ENCODE measurements at regions not wholly inside any gene's neighbourhood (a gene's known extent, or its start where the extent isn't known, plus 50 kb on each side); places are given as distances from the start of the nearest gene placed in this dataset.

DNA sequence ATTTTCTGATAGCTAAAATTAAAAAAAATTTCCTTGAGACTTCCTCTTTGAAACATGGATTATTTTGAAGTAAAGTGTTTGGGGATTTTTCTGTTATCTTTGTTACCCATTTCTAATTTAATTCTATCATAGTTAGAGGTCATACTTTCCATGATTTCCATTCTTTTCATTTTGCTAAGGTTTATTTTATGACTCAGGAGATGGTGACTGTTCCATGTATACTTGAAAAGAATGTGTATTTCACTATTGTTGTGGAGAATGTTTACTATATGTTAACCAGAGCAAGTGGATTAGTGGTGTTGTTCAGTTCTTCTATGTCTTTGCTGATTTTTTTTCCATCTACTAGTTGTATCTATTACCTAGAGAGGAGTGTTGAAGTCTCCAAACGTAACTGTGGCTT lies 250.5 kb upstream of the PELI2 start:
- intact Hi-C loops (cut with DNase I): no loop called here
- ATAC-seq (no peak), DNase-seq (ENCODE audit: low spot score) (no peak)

DNA sequence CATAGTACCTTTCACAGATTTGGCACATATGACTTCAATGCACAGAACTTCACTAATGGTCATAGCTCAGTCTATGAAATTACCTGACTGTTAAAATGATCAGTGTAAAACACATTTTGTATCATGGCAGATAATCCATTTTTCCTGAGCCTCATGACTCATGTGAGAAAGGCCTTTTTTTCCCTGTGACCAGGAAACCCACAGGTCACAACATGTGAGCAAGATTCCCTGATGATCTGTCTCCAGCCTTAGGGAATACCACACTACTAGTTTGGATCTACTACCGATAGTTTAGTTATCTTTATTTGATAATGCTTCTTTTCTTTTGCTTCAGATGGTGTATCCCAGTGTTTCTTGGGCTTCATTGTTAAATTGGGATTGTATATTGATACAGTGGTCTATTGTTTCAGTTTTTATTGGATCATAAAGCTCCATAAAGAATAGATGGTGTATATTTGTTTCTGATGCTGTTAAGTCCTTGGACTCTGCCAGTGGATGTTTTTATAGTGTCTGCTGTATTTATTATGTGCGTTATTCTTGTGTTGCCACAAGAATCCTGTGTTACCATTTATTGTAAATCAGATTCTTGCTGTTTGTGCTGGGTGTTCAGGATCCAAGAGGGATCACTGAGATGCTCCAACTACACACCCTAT lies 248.7 kb upstream of the PELI2 start:
- ATAC-seq (no peak), DNase-seq (ENCODE audit: low spot score) (no peak)
- intact Hi-C loops (cut with DNase I): no loop called here

DNA sequence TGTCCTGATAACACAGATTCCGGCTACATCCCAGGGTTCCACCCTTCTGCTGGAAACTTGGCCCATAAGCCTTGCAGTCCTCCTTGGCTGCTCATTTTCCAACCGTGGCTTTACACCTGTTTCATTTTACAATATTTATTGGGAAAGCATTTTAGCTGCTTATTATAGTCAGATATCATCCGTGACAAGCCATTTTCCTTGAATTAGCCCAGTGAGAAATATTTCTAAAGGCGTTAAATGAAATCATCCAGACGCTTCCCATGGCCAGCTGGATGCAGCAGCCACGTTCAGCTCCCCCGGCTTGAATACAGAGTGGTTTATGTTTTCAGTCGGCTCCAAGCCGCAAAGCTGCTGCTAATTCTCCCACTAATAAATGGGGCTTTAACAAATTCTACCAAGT lies 245.0 kb upstream of the PELI2 start:
- ATAC-seq (no peak), DNase-seq (ENCODE audit: low spot score) (no peak)
- intact Hi-C loops (cut with DNase I): no loop called here

DNA sequence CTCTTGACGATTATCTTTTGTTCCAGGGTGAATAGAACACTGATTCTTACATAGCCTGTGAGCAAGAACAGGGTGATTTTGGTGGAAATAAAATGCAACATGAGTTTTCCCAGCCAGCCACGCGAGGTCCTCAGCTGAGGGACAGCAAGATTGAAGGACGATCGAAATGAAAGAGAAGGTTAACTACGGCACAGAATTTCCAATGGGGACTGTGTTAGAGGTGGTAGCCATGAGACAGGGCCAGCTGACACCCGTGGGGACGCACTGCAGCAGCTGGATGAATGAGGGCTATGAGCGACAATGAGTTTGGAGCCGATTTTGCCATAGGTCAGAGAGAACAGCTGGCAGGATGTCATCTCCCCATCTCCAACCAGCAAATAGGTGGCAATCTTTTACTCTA lies 243.4 kb upstream of the PELI2 start:
- DNase-seq (ENCODE audit: low spot score): no peak
- intact Hi-C loops (cut with DNase I): no loop called here

DNA sequence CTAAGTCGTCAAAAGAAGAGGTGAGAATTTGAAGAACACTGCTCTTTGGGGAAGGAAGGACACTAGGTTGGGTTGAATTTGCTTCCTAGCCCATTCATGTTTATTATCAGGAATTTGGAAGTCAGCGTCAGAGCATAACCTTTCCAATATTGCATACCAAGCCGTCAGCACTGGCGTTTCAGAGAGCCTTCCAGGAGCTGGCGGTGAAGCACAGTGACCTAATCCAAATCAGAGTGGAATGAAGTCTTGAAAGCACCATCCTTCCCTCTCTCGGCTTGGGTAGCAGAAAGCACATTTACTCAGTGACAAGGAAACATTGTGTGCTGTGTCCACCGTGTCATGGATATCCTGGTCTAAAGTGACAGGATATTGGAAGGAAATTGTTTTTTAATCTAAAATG lies 240.3 kb upstream of the PELI2 start:
- intact Hi-C loops (cut with DNase I): no loop called here
- no peak for DNase-seq (ENCODE audit: low spot score)
- peak; percentile 73 for ATAC-seq

More for the DNA sequence above, 243.4 kb upstream of the PELI2 start:
- peak; percentile 33 for ATAC-seq

DNA sequence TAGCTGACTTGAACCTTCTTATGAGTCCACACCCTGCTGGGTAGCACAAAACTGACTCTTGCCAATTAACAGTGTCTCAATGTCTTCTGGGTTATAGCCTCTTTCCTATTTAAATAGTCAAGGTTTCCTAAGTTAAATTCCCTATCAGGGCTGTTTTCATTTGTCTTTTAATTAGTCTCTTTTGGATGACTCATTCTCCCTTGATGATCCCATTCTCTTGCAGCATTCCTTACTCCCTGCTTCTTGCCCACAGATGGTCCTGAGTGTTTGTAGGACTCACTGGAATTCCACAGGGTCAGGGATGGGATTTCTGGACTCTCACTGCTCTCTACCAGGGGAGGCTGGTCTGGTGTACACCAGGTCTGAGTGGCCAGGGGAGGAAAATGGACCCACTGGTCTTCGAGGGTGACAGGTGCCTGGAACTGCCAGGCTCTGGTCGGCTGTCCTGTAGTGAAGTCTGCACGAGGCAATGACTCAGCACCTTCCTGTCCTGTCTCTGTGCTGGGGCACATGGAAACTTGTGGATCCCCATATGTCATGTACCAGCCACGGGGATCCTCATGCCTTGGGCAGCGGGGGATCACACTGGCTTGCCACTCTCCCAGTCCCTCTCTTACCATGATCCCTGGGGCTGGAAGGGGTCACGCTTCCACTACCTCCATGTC lies 236.5 kb upstream of the PELI2 start:
- peak; percentile 36 for ATAC-seq
- intact Hi-C loops (cut with DNase I): no loop called here
- DNase-seq (ENCODE audit: low spot score): no peak

DNA sequence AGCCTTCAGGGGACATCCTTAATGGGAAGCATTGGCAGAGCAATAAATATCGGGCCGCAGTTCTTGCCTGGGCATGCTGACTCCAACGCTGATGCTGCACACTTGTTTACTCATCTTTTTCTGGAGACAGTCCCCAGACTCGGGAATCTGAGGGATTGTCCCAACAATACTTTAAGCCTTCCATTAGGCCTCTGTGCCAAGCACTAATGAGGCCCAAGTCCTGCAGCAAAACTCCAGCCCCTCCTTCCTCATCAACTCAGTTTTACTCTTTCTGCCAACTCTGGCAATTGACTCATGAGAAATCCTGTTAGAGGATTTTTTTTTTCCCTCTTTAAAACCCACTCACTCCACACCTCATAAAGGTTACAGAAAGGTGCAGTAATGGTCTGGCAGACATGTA lies 233.4 kb upstream of the PELI2 start:
- ATAC-seq: no peak

DNA sequence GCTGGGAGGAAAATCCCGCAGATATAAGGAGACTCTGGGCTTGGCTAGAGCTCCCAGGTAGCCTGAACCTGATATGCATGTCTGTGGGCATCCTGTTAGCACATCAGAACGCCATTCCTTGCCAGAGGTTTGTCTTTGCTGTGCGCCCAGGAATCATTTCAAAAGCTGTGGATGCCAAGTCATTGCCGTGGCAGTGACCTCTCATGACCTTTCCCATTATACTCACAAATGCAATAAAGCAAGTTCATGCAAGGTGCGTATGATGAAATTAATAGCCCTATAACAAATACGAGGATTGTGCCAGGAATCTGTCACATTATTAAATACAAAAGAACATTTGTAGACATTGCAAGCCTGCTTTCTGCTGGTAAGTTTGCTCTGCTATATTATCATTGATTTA lies 229.1 kb upstream of the PELI2 start:
- intact Hi-C loops (cut with DNase I): no loop called here
- DNase-seq (ENCODE audit: low spot score): no peak
- ATAC-seq: no peak

More for the DNA sequence above, 233.4 kb upstream of the PELI2 start:
- intact Hi-C loops (cut with DNase I): no loop called here
- no peak for DNase-seq (ENCODE audit: low spot score)

DNA sequence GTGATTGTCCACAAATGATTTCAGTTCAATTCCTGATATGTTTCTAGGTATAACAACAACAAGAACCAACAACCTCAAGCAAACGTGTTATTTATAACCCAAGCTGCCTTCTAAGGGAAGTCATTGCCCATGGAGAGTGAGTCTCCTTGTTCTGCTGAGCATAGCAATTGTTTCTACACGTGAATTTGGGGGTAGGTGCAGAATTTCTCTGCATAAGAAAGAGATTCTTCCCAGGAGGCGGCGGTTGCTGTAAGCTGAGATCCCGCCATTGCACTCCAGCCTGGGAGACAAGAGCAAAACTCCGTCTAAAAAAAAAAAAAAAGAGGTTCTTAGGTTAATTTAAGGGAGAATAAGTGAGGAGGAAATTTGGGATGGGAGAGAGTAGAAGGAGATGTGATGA lies 226.5 kb upstream of the PELI2 start:
- ATAC-seq (no peak), DNase-seq (ENCODE audit: low spot score) (no peak)
- intact Hi-C loops (cut with DNase I): no loop called here

DNA sequence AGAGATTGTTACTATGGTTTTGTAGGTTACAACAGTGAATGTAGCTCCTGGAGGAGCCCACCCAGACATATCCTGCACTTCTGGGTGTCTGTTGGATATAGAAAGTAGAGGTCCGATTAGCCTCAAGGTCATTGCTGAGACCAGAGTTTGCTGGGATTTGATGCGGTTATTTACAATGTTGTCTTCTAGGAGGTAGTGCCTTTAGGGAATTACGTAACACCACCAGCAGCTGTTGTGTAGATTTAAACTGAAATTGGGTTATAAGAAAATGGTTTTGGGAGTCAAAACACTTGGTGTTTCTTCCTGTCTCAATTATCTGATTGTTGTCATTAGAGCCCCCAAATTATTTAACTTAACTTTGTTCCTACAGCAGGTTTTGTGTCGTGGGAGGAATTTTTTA lies 225.3 kb upstream of the PELI2 start:
- DNase-seq (ENCODE audit: low spot score): no peak
- intact Hi-C loops (cut with DNase I): no loop called here
- ATAC-seq: no peak

DNA sequence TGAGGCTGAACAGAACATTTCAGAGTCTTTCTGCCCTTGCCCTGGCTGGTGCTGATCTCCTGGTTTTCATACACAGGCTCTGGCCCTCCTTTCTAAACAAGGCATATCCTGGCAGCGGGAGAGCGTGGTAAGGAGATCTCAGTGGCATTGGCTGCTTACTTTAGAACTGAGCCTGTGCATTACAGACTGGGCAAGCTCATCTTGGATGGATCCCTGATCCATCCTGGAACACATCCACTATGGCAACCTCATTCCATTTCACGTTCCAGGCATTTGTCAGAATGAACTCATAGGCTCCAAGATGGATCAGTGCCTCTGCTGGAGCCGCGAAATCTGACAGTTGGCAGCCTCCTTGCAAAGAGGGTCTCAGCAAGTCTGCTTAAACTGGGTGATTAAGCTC lies 224.5 kb upstream of the PELI2 start:
- DNase-seq (ENCODE audit: low spot score) (no peak), ATAC-seq (no peak)
- intact Hi-C loops (cut with DNase I): no loop called here

DNA sequence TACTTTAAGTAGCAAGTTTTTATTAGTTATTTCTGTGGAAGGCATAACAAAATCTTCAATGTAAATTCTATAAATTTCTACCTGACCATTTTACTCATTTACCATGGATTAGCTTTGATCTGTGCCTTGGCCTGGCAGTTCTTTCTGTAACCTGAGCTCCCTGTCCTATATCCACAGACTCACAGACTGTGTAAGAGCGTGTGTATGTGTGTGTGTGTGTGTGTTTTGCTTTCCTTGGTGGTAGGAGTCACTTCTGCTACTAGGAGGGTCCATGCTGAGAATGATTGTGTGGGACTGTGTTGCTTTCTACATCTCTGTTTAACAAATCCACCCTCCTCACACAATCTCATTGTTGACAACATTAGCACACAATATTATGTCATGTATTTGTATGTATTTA lies 221.2 kb upstream of the PELI2 start:
- intact Hi-C loops (cut with DNase I): no loop called here
- DNase-seq (ENCODE audit: low spot score) (no peak), ATAC-seq (no peak)

DNA sequence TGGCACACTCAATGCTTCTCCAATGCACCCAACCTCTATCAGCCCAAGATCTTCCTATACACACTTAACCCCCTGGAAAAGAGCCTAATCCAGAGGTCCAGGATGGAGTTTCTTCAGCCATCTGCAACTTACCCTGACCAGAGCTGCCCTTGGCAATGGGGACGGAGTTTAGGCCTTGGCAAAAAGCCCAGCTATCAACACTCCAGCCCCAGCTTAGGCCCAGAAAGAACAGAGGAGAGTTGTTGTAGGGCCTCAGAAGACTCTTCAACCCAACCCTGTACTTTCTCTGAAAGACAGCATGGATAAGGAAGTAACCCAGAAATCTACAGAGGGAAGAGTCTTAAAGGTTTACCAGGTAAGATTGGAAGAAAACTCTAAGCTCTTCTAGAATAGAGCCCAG lies 219.3 kb upstream of the PELI2 start:
- ATAC-seq: no peak
- intact Hi-C loops (cut with DNase I): no loop called here
- no peak for DNase-seq (ENCODE audit: low spot score)

DNA sequence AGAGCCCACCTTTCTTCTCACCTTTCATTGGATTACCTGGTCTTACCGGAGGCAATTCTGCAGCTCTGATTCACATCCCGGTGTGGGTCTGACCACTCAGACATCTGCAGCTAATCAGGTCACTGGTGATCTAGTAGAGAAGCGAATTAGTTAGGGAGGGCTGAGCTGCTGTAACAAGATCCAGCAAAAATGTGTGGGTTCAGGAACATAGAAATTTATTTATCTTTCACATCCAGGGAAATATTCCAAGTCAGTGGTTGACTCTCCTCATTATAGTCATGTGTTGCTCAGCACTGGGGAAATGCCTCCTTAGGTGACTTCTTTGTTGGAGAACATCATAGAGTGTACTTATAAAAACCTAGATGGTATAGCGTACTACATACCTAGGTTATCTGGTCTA lies 218.7 kb upstream of the PELI2 start:
- ATAC-seq (no peak), DNase-seq (ENCODE audit: low spot score) (no peak)
- intact Hi-C loops (cut with DNase I): no loop called here

DNA sequence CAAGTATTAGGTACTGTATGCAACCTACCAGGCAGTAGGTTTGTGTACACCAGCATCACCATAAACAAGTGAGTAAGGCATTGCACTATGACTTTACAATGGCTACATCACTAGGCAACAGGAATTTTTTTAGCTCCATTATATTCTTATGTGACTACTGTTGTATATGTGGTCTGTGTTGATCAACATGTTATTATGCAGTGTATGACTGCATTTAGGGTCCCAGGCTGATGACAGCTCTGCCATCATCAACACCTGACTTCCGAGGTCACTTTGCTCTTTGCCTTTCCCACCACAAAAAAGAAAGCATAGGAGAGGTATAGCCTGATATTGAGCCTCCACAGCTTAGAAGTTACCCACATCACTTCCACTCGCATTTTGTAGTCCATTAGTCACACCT lies 217.5 kb upstream of the PELI2 start:
- intact Hi-C loops (cut with DNase I): no loop called here
- no peak for DNase-seq (ENCODE audit: low spot score)
- no peak for ATAC-seq

DNA sequence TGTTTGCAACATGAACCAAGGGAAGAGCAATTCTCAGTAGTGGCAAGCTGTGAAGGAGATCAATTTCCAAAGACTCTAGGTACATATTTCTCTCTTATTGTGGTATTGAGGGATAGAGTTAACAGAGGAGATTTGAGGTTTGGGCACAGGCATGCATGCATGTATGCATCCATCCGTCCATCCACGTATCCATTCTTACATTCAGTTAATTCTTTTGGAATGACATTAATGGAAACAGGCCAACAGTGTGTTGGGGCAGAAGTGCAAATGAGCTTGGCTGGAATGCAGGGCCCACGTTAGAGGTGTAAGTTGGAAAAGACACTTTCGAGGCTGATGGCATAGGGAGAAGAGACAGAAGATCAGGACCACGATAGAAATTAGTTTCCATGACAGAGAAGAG lies 216.9 kb upstream of the PELI2 start:
- no peak for ATAC-seq
- no peak for DNase-seq (ENCODE audit: low spot score)
- intact Hi-C loops (cut with DNase I): no loop called here

DNA sequence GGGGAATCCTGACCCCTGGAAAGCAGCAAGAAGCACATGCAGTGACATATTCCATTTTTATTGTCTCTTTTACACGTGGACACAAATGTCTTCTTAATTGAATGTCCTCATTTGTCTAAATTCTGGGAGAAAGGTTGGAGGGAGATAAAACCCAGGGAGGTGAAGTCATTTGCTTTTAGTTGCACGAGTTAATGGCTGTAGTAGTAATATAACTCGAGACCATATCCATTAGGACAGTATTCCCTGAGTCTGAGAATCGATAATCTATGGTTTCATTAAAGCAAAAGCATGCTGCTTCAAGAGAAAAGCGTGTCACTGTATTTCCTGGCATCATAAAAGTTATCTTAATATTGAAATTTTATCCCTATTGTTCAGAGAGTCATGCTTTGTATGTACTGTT lies 216.0 kb upstream of the PELI2 start:
- DNase-seq (ENCODE audit: low spot score): no peak
- ATAC-seq: no peak
- intact Hi-C loops (cut with DNase I): loop anchor here (1.0 kb wide), 1 partner anchor 49 kb away; no protein-coding TSS in a partner anchor

DNA sequence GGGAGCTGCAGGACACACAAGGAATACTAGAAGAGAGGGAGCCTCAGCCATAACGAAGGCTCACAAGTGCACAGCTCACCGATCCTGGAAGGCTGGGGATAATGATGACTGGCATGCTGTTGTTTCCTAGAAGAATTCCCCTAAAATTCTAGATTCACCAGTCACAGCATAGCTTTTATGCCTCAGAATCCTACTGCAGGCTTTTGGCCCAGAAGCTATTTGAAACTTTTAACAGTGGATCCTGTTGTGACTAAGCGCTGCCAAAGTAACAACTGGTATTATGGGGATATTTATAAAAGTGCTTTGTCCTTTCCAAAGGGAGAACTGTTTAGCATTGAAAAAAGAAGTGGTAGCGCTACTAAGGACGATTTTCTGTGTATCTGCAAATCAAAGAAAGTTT lies 214.1 kb upstream of the PELI2 start:
- intact Hi-C loops (cut with DNase I): no loop called here
- ATAC-seq: no peak
- DNase-seq (ENCODE audit: low spot score): no peak

DNA sequence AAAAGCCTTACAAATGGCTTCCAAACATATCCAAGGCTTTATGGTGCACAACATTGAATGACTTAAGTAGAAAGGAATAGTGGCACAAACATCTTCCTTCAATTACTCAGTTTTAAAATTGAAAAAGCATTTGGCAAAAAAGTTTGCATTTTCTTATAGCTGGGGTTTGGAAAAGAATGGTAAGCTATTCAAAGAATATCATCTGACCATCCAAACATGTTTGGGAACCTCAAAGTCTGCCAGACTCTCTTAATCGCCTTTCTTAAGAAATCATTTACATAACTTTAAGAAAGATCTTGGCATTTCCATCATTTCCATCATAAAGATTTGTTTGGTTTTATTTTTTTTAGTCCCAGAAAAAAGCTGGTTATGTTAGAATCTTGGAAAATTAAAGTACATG lies 210.1 kb upstream of the PELI2 start:
- DNase-seq (ENCODE audit: low spot score) (no peak), ATAC-seq (no peak)
- intact Hi-C loops (cut with DNase I): no loop called here

DNA sequence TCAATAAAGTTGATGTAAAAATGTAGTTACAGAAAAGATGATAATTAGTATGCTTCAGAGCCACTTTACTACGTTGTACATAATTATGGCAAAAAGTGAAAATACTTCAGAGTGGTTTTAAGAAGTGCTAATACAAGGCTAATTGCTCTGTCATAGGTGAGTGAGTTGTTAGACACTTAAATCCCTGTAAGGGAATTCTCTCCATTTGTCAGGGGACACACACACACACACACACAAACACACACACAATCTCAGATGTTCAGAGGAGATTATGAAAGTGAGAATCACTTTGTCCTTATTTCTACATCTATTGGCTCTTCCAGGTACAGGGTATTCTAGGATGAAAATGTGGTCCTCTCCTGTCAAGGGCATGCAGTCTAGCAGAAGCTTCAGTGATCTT lies 208.3 kb upstream of the PELI2 start:
- ATAC-seq: no peak
- DNase-seq (ENCODE audit: low spot score): no peak
- intact Hi-C loops (cut with DNase I): no loop called here

DNA sequence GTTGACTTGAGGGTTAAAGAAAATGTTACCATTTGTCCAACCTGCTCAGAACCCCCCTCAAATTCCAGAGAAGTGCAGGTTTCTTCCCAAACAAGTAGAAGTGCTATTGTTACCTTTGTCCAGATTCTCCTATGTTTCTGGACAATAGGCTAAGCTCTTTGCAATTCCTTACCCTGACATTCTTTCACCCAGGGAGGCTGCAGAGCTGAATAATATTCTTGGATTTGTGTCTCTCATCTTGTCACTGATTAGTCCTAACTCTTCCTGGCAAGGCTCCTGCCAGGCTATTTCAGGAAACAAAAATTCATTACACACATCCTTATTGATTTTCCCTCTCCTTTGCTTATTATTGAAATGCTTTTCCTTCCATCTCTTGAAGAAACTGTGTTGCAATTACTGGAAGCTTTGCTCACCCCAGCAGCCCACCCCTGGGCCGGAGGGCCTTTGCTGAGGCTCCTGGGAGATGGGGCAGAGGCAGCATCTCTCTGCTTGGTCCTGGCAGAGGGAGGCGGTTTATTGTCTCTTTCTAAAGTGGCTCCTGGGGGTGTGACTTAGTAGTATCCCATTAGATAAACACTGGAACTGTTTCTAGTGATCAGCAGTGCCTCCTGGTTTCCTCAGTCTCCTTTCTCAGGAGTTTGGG lies 207.5 kb upstream of the PELI2 start:
- DNase-seq (ENCODE audit: low spot score) (no peak), ATAC-seq (peak; percentile 23)
- intact Hi-C loops (cut with DNase I): no loop called here
